ENCODE measurements at regions not wholly inside any gene's neighbourhood (a gene's known extent, or its start where the extent isn't known, plus 50 kb on each side); places are given as distances from the start of the nearest gene placed in this dataset.

DNA sequence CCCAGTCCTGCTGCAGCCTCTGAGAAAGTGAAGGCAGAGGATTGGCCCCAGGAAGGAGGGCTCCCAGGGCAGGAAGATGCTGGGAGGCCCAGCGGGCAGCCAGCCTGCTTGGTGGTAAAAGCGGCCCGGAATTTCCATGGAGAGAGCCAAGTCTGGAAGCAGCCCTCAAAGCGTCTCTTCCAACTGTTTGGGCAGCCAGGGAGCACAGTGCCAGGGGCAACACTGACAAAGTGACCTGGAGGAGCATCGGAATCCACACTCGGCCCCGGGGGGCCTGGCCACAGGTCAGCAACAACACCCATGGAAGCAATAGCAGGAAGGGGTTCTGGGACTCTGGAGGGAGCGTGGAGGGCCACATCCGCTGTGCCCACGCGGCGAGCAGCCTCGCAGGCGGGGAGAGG, 63.2 kb upstream of the FGFR2 start:
- TF ChIP-seq ELF1 (tag; IDR thresholded peaks at IDR 0.05) (no peak), PHB2 (IDR thresholded peaks at IDR 0.05; ENCODE audit: low read depth) (no peak), TGIF2 (CRISPR knock-in tag; IDR thresholded peaks at IDR 0.05) (no peak), POLR2A (conservative IDR thresholded peaks at IDR 0.05) (no peak)
- TF ChIP-seq, protein P1, sequence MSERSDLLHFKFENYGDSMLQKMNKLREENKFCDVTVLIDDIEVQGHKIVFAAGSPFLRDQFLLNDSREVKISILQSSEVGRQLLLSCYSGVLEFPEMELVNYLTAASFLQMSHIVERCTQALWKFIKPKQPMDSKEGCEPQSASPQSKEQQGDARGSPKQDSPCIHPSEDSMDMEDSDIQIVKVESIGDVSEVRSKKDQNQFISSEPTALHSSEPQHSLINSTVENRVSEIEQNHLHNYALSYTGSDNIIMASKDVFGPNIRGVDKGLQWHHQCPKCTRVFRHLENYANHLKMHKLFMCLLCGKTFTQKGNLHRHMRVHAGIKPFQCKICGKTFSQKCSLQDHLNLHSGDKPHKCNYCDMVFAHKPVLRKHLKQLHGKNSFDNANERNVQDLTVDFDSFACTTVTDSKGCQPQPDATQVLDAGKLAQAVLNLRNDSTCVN (CRISPR knock-in tag; IDR thresholded peaks at IDR 0.05): no peak
- TF ChIP-seq, protein P2, sequence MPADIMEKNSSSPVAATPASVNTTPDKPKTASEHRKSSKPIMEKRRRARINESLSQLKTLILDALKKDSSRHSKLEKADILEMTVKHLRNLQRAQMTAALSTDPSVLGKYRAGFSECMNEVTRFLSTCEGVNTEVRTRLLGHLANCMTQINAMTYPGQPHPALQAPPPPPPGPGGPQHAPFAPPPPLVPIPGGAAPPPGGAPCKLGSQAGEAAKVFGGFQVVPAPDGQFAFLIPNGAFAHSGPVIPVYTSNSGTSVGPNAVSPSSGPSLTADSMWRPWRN (IDR thresholded peaks at IDR 0.05; ENCODE audit: low read depth): no peak

All from K562 (cell line).